ENCODE measurements at regions not wholly inside any gene's neighbourhood (a gene's known extent, or its start where the extent isn't known, plus 50 kb on each side); places are given as distances from the start of the nearest gene placed in this dataset.

DNA sequence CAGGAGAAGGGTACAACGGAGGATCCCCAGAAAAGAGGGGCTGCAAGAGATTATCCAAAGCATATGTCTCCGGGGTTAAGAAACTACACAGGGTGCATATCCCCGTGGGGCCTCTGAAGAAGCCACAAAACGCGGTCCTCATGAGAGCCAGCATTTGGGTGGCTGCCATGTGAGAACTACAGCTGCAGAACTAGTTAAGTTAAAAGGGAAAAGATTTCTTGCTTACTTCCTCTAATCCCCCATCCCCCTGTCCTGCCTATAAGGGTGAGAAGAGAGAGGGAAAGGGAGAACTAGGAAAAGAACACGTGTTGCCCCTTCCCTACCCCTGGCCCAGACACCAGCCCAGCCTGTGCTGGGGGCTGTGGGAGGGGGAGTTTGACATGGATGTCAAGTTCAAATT is 70.4 kb upstream of the PCSK6 start:
- TF ChIP-seq CTCF (IDR thresholded peaks at IDR 0.05): no peak
- no peak overlapping the region for H3K9ac ChIP-seq (ENCODE audit: low read depth in 2 of 2, low read length in 2 of 2)
- H3K27ac ChIP-seq: no peak overlapping the region
- no peak overlapping the region for H3K4me3 ChIP-seq
- DNase-seq: no peak
- intact Hi-C loops (cut with DNase I): no loop called here
- H3K4me1 ChIP-seq: no peaks in the 10 kb centered on the region
- H3K27me3 ChIP-seq: no peaks in the 10 kb centered on the region
- H3K9me3 ChIP-seq: no peaks in the 10 kb centered on the region
- H3K36me3 ChIP-seq: no peaks in the 10 kb centered on the region

GRCh38 chr15:101558221-101558941 is 68.9 kb upstream of the PCSK6 start:
- Histone ChIP-seq H3K27me3 (no peaks in the 10 kb centered on the region), H3K4me3 (no peak overlapping the region), H3K27ac (no peak overlapping the region), H3K9ac (ENCODE audit: low read depth in 2 of 2, low read length in 2 of 2) (no peak overlapping the region), H3K4me1 (no peaks in the 10 kb centered on the region), H3K36me3 (no peaks in the 10 kb centered on the region), H3K9me3 (no peaks in the 10 kb centered on the region)
- no peak for TF ChIP-seq CTCF (IDR thresholded peaks at IDR 0.05)
- intact Hi-C loops (cut with DNase I): no loop called here
- no peak for DNase-seq

DNA sequence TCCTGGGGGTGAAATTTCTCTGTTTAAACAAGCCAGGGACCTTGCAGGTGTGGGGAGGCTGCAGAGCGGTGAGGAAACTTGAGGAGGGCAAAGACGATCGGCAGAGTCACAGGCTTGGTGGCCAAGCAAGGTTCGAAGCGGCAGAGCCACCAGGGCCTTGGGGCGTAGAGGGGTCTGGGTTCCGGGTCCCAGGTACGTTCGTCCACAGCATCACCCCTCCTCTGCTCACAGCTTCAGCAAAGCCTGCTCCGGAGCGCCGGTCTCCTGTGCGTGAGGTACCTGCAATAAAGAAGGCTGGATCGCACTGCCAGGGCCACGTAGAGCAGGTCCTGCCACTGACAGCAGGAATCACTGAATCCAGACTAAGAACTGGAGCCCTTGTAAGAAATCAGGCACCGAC is 66.8 kb upstream of the PCSK6 start:
- no peak overlapping the region for H3K9ac ChIP-seq (ENCODE audit: low read depth in 2 of 2, low read length in 2 of 2)
- DNase-seq: no peak
- H3K9me3 ChIP-seq: no peaks in the 10 kb centered on the region
- H3K4me3 ChIP-seq: no peak overlapping the region
- H3K36me3 ChIP-seq: no peaks in the 10 kb centered on the region
- H3K27me3 ChIP-seq: no peaks in the 10 kb centered on the region
- intact Hi-C loops (cut with DNase I): no loop called here
- H3K4me1 ChIP-seq: no peaks in the 10 kb centered on the region
- no peak for TF ChIP-seq CTCF (IDR thresholded peaks at IDR 0.05)
- H3K27ac ChIP-seq: no peak overlapping the region

DNA sequence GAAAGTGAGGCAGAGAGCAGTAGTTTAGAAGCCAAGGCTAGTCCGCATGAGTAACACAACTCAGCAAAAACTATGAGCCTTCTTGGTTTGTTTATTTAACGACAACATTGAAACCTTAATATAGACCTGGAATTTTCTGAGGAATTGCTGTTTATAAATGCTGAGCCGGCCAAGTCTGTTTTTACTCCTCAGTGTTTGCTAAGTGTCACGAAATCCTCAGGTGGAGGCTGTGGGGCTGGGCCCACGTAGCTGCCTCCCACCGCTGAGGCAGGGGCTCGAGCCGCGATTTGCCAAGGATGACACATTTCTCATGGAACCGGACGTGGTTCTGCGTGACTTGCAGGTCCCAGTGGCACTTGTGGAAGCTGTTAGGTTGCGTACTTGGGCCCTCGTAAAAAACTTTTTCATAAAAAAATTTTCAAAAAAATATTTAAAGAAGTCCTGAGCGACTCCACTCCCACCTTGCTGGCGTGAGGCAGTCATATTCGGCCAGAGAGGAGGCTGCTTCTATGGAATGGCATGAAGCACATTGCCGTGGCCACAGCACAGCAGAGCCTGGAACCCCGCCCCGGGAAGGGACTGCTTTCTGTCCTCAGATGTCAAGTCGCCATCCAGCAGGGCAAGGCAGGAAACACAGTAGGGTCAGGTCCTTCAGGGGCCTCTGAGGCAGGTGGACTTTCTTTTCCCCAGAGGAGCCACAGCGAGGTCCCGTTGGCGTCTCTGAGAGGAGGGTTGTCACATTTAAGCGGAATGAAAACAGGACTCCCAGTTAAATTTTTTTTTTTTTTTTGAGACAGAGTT is 64.8 kb upstream of the PCSK6 start:
- Histone ChIP-seq H3K27me3 (no peaks in the 10 kb centered on the region), H3K4me3 (no peak overlapping the region), H3K27ac (no peak overlapping the region), H3K9me3 (no peaks in the 10 kb centered on the region), H3K4me1 (no peaks in the 10 kb centered on the region), H3K36me3 (no peaks in the 10 kb centered on the region), H3K9ac (ENCODE audit: low read depth in 2 of 2, low read length in 2 of 2) (no peak overlapping the region)
- intact Hi-C loops (cut with DNase I): no loop called here
- no peak for DNase-seq
- no peak for TF ChIP-seq CTCF (IDR thresholded peaks at IDR 0.05)

GRCh38 chr15:101551696-101552591 is 62.4 kb upstream of the PCSK6 start:
- Histone ChIP-seq H3K27ac (no peak overlapping the region), H3K9me3 (no peaks in the 10 kb centered on the region), H3K4me1 (no peaks in the 10 kb centered on the region), H3K9ac (ENCODE audit: low read depth in 2 of 2, low read length in 2 of 2) (no peak overlapping the region), H3K4me3 (no peak overlapping the region), H3K36me3 (no peaks in the 10 kb centered on the region), H3K27me3 (no peaks in the 10 kb centered on the region)
- DNase-seq: no peak
- intact Hi-C loops (cut with DNase I): no loop called here
- TF ChIP-seq CTCF (IDR thresholded peaks at IDR 0.05): no peak
